ENCODE measurements at regions not wholly inside any gene's neighbourhood (a gene's known extent, or its start where the extent isn't known, plus 50 kb on each side); places are given as distances from the start of the nearest gene placed in this dataset.

DNA sequence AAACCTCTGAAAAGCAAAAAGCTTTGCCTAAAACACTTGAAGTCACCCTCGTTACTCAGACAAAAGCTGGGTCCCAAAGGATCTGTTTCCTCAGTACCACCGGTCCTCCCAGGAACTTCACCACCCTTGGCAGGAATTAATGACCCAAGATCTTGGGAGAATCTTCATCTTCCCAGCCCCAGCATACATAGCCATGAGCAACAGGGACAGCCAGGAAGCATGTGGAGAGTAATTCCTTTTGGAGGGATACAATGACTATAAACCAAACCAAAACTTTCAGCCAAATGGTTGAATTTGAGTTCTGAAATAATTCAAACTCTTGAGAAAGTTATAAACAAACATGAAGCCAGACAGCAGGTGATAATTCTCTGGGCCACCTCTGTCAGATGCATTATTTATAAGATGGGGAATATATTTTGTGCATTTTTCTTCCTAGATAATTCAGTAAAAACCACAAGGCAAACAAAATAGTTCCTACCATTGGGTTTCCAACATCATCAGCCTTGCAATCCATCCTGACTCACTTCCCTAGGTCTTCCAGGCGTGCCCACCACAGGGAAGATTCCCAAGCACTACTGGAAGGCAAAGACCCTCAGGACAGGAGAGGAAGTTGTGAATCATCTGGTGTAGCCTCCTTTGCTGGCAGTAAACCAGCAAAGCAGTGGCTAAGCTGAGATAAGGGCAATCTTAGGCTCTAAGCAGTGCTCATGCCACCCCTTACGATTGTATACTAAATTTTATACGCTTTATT, 71.7 kb upstream of the DRD2 start:
- no peak for DNase-seq (ENCODE audit: low spot score)
- Mint-ChIP-seq H3K27me3 (ENCODE audit: insufficient read depth) (peaks cover 22% of the 10 kb centered on the region), H3K9me3 (no peaks in the 10 kb centered on the region), H3K4me3 (no peak overlapping the region), H3K36me3 (ENCODE audit: low read depth) (no peaks in the 10 kb centered on the region), H3K27ac (no peak overlapping the region), H3K4me1 (ENCODE audit: low read depth) (no peaks in the 10 kb centered on the region)
- intact Hi-C loops (cut with micrococcal nuclease): no loop called here

DNA sequence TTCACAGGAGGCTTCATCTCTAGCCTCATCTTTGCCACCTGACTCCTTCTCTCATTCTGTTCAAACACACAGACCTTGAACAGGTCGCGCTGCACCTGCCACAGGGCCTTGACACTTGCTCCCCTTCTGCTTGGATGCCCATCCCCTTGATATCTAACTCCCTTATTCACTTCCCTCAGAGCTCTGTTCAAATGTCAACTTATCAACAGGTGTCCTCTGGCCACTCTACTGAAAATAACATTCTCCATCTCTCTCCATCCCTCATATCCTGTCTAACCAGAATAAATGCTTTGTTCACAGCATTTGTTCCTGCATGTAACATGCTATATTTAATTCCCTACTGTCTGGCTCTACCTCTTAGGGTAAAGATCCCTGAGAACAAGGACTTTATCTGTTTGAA, 67.2 kb upstream of the DRD2 start:
- H3K27ac Mint-ChIP-seq: no peak overlapping the region
- H3K4me3 Mint-ChIP-seq: no peak overlapping the region
- H3K4me1 Mint-ChIP-seq (ENCODE audit: low read depth): no peaks in the 10 kb centered on the region
- no peaks in the 10 kb centered on the region for H3K36me3 Mint-ChIP-seq (ENCODE audit: low read depth)
- peaks cover 23% of the 10 kb centered on the region for H3K27me3 Mint-ChIP-seq (ENCODE audit: insufficient read depth)
- intact Hi-C loops (cut with micrococcal nuclease): no loop called here
- H3K9me3 Mint-ChIP-seq: no peaks in the 10 kb centered on the region
- no peak for DNase-seq (ENCODE audit: low spot score)

DNA sequence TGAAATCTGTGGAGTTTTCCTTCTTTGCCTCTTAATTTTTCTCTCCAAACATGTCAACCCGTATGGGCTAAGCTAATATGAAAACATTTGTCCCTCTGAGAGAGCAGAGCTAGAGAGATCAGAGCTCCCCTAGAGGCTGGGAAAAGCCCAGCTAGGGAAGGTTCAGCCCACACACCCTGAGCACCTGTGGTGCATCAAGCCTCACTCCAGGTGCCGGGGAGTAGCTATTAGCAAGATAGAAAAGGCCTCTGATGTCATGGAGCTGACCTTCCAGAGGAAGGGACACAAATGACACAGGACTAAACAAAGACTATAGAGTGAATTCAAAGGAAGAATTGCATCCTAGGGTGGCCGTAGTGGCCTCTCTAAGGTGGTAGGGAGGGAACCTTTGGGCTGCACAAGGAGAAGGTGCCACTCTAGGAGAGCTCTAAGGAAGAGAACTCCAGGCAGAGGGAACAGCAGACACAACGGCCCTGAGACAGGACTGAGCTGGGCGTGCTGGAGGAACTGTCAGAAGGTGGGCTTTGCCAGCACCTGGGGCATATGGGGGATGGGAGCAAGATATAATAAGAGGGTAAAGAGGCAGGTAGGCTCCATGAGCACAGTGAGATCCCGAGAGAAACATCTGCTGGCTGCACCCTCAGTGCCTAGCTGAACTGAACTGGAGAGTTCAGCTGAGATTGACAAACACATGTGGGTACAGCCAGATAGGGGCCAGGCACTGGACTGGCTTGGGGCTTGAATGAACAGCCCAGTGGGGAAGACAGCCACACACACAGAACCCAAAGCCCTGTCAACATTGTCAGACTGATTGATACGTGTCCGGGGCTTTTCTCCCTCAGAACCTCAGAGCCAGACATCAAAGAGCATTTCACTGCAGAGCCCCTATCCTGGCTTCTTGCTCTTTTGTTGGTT, 65.5 kb upstream of the DRD2 start:
- H3K9me3 Mint-ChIP-seq: no peaks in the 10 kb centered on the region
- DNase-seq (ENCODE audit: low spot score): no peak
- H3K4me1 Mint-ChIP-seq (ENCODE audit: low read depth): no peaks in the 10 kb centered on the region
- peaks cover 19% of the 10 kb centered on the region for H3K27me3 Mint-ChIP-seq (ENCODE audit: insufficient read depth)
- no peaks in the 10 kb centered on the region for H3K36me3 Mint-ChIP-seq (ENCODE audit: low read depth)
- H3K27ac Mint-ChIP-seq: no peak overlapping the region
- H3K4me3 Mint-ChIP-seq: no peak overlapping the region
- intact Hi-C loops (cut with micrococcal nuclease): no loop called here

DNA sequence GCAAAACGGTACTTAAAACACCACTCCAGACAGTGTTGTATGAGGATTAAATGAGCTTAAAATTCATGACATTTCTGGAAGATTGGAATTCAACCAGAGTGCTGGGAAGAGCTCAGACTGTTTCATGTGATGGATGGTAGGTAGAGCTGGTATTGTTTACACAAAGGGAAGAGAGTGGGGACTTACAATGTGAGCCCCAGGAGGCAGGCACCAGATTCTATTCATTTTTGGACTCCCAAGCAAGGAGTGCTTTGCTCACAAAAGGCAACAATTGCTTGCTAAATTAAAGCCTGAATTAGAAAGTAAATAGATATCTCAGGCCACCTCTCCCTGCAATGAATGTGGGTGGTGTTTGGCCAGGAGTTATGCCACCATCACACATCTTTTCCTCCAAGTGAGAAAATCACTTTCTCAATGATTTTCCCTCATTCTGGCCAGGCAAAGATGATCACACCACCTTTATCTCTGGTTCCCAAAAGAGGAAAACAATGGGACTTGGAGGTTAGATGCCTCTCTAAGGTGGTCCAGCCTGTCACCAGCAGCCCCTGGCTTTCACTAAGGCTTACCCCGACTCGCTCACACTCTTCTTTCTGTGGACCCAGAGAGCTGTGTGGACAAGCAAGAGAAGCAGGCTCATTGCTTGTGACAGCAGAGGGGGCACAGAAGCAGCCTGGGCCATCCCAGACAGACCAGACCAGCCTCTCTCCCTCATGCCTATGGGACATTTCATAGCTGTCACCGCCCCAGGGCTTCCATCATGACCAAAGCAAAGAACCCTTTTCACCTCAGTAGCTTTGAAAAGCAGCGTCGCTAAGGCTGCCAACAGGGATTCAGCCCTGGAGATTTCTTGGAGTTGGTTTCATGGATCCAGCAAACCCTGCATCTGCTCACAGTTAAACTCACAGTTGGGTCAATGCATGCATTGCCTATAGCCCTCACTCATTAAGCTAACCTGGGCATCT, 63.5 kb upstream of the DRD2 start:
- H3K4me1 Mint-ChIP-seq (ENCODE audit: low read depth): no peaks in the 10 kb centered on the region
- H3K4me3 Mint-ChIP-seq: no peak overlapping the region
- no peaks in the 10 kb centered on the region for H3K36me3 Mint-ChIP-seq (ENCODE audit: low read depth)
- peaks cover 22% of the 10 kb centered on the region for H3K27me3 Mint-ChIP-seq (ENCODE audit: insufficient read depth)
- H3K27ac Mint-ChIP-seq: no peak overlapping the region
- DNase-seq (ENCODE audit: low spot score): no peak
- intact Hi-C loops (cut with micrococcal nuclease): no loop called here
- H3K9me3 Mint-ChIP-seq: no peaks in the 10 kb centered on the region

DNA sequence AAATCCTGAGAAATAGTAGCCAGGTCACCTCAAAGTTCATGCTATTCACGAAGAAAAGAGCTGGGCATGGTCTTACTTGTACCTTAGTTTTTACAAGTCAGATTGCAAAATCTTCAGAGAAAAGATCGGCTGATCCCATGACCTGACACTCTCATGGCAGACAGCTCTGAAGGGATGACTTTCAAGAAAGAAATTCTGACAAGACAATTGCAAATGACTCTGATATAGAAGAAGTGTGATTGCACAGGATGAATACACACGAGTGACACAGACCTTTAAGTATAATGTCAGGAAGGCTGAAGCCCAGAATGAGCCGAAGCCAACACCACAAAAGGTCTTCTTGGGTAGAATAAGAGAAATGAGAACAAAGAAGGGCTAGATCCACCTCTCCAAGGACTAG, 59.4 kb upstream of the DRD2 start:
- Mint-ChIP-seq H3K4me3 (no peak overlapping the region), H3K4me1 (ENCODE audit: low read depth) (no peaks in the 10 kb centered on the region), H3K36me3 (ENCODE audit: low read depth) (no peaks in the 10 kb centered on the region), H3K9me3 (no peaks in the 10 kb centered on the region), H3K27me3 (ENCODE audit: insufficient read depth) (peaks cover 26% of the 10 kb centered on the region), H3K27ac (no peak overlapping the region)
- no peak for DNase-seq (ENCODE audit: low spot score)
- intact Hi-C loops (cut with micrococcal nuclease): no loop called here

DNA sequence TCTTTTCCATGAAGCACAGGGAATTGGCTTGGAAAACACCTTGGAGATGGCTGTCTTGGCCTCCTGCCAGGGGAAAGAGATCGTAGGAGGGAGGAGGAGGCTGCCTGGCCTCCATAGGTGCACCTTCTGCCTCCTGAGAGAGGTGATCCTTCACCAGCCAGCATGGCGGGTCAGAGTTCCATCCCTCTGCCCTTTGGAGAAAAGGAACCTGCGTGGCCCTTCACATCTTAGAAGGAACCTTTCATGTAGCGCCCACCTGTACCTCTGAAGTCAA, 58.2 kb upstream of the DRD2 start:
- no peak for DNase-seq (ENCODE audit: low spot score)
- Mint-ChIP-seq H3K4me1 (ENCODE audit: low read depth) (no peaks in the 10 kb centered on the region), H3K4me3 (no peak overlapping the region), H3K9me3 (no peaks in the 10 kb centered on the region), H3K27me3 (ENCODE audit: insufficient read depth) (peaks cover 31% of the 10 kb centered on the region), H3K36me3 (ENCODE audit: low read depth) (no peaks in the 10 kb centered on the region), H3K27ac (no peak overlapping the region)
- intact Hi-C loops (cut with micrococcal nuclease): no loop called here

DNA sequence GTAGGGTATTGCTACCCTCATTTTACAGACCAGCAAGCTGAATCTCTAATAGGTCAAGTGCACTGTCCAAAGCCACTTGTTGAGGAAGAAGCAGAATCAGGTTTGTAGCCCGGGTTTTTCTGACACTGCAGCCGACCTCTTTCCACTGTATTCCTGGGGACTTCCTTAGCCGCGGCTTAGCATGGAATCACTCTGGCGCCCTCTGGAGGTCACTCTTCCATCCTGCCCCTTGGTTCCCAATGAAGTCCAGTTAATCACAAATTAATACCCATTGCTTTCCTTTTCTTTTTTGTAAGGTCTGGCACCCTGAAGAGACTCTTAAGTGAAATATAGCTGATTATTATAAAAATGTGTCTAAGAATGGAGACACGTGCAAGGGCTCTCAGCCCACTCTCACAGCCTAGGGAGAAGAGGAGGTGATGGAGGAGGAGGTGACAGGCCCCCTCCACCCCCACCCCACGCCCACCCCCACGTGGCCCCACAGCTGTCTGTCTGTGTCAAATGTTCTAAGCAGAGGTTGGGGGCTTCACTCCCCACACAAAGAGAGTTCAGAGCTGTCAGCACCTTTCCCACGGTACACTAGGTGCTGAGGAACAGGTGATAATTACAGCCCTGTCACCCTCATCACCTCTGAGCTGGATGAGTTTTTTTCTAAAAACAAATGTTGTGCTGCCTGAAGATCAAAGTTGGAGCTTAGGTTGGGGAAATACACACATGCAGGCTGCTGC, 57.7 kb upstream of the DRD2 start:
- Mint-ChIP-seq H3K27me3 (ENCODE audit: insufficient read depth) (peaks cover 30% of the 10 kb centered on the region), H3K9me3 (no peaks in the 10 kb centered on the region), H3K4me3 (no peak overlapping the region), H3K4me1 (ENCODE audit: low read depth) (no peaks in the 10 kb centered on the region), H3K36me3 (ENCODE audit: low read depth) (no peaks in the 10 kb centered on the region), H3K27ac (no peak overlapping the region)
- intact Hi-C loops (cut with micrococcal nuclease): loop anchor here (1.0 kb wide), 2 partner anchors 228 to 1314 kb away; no protein-coding TSS in a partner anchor
- peak; percentile 10 for DNase-seq (ENCODE audit: low spot score)

DNA sequence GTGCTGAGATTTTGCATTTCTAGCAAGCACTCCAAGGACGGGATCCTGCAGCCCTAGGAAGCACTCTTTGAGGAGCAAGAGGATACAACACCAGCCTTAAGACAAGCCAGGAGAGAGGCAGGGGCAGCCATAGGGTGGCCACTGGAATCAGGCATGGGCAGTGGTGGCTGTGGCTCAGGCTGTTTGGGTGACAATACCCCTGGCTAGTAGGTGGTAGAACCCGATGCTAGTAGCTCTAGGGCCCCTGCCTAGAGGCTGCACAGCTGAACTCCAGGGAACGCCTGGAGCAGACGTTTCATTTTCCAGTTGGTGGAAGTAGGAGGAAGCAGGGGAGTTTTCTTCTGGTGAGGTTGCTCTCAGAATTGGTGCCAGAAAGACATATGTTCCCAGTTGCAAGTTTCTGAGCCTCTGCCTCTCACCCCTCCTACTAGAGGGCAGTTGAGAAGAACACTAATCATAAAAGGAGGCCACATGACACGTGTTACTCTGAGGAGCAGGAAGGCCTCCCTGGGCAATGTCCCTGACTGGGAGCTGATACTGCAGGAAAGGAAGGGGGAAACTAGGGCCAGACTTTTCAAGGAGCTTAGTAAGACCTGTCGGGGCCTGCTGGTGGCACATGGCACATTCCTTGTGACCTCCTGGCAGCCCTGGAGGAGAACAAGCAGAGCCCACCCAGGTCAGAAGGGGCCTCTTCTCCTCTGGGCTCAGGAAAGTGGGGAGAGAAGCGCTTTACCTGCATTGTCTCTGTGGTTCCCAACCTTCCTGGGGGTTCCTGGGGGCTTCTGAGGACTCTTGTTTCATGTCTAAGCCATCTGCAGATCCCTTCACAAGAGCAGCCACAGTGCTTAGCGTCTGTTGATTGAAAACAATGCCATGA, 56.6 kb upstream of the DRD2 start:
- H3K4me1 Mint-ChIP-seq (ENCODE audit: low read depth): no peaks in the 10 kb centered on the region
- no peaks in the 10 kb centered on the region for H3K36me3 Mint-ChIP-seq (ENCODE audit: low read depth)
- intact Hi-C loops (cut with micrococcal nuclease): loop anchor here (1.0 kb wide), 2 partner anchors 227 to 1313 kb away; no protein-coding TSS in a partner anchor
- H3K27ac Mint-ChIP-seq: no peak overlapping the region
- H3K4me3 Mint-ChIP-seq: no peak overlapping the region
- DNase-seq (ENCODE audit: low spot score): no peak
- no peaks in the 10 kb centered on the region for H3K9me3 Mint-ChIP-seq
- H3K27me3 Mint-ChIP-seq (ENCODE audit: insufficient read depth): peaks cover 32% of the 10 kb centered on the region

DNA sequence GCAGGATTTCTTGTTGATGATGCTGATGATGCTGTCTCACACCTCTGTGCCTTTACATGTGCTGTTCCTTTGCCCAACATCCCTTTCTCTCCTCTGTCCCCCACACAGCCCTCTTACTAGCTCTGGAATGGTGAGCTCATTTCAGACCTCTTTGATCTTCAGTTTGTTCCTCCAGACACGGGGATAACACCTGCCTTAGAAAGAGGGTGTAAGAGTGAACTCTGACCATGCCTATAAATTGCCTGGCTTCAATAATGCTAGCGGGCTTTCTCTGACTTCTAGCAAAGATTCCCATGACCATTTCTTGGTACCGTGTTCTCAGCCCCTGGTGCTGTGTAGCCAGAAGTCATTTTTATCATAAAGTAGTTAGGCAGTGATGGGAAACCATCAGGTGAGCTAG, 55.9 kb upstream of the DRD2 start:
- intact Hi-C loops (cut with micrococcal nuclease): no loop called here
- H3K4me1 Mint-ChIP-seq (ENCODE audit: low read depth): no peaks in the 10 kb centered on the region

DNA sequence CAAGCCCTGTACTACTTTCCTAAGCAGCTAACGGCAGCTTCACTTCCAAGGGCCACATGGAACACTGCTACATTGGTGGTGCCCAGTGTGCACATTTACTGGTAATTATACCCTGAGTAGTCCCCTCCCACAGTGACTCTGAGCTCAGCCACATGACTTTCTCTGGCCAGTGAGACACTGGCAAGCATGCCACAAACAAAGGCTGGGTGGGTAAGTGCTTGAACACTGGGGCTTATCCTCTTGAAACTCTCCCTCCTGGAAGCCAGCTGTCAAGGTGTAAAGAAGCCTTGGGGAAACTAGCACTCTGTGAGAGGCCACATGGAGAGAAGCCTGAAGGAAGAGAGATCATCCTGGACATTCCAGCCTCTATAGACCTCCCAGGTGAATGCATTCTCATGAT, 54.4 kb upstream of the DRD2 start:
- no peak for DNase-seq (ENCODE audit: low spot score)
- Mint-ChIP-seq H3K4me3 (no peak overlapping the region), H3K4me1 (ENCODE audit: low read depth) (no peaks in the 10 kb centered on the region), H3K36me3 (ENCODE audit: low read depth) (no peaks in the 10 kb centered on the region), H3K27ac (no peak overlapping the region), H3K9me3 (no peaks in the 10 kb centered on the region), H3K27me3 (ENCODE audit: insufficient read depth) (peaks cover 31% of the 10 kb centered on the region)
- intact Hi-C loops (cut with micrococcal nuclease): no loop called here

More for the DNA sequence above, 55.9 kb upstream of the DRD2 start:
- Mint-ChIP-seq H3K9me3 (no peaks in the 10 kb centered on the region), H3K4me3 (no peak overlapping the region), H3K27me3 (ENCODE audit: insufficient read depth) (peaks cover 32% of the 10 kb centered on the region), H3K27ac (no peak overlapping the region), H3K36me3 (ENCODE audit: low read depth) (no peaks in the 10 kb centered on the region)
- no peak for DNase-seq (ENCODE audit: low spot score)

DNA sequence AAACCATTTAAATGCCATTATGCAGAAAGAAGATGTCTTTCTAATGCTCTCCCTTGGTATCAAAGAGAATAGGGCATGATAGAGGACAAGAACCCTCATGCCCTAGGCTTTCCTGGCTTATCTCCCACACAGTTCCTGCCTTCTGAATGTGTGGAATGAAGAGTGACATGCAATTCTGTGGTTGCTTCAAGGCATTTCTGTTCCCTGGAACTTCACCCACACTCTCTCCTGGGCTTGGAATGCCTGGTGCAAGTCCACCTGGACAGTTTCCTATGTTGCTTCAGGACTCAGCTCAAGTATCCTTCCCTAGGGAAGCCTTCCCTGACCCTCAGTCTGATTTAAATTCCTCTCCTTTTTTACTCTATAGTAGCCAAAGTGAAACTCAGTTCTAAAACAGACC, 53.8 kb upstream of the DRD2 start:
- Mint-ChIP-seq H3K4me1 (ENCODE audit: low read depth) (no peaks in the 10 kb centered on the region), H3K4me3 (no peak overlapping the region), H3K27me3 (ENCODE audit: insufficient read depth) (peaks cover 31% of the 10 kb centered on the region), H3K9me3 (no peaks in the 10 kb centered on the region), H3K27ac (no peak overlapping the region), H3K36me3 (ENCODE audit: low read depth) (no peaks in the 10 kb centered on the region)
- DNase-seq (ENCODE audit: low spot score): no peak
- intact Hi-C loops (cut with micrococcal nuclease): no loop called here

Data from activated T-helper 1 cell treated with anti-CD3 and anti-CD28 coated beads, Interleukin-12 subunit alpha, Interleukin-12 subunit beta, Interleukin-2, Interleukin-4 antibody, amounts not matched to agents 30 ng/mL and 10 ng/mL and 1 ng/mL, durations not matched to agents 14 hours and 24 hours and 36 hours (primary cell).